Liver (tissue), 8 donors: ENCODE measurements at regions not wholly inside any gene's neighbourhood (a gene's known extent, or its start where the extent isn't known, plus 50 kb on each side); places are given as distances from the start of the nearest gene placed in this dataset.

Experiments used
- DNase-seq: peaks from one replicate; pipeline ENCODE4 v3.0.0-alpha.2; 2017; ENCODE audit warnings: low spot score
- H3K27ac ChIP-seq, 2 donors: one replicate each; pipeline ENCODE4 v1.7.0; 2013; ENCODE audit warnings: inconsistent platforms in 2 of 2, low read length in 2 of 2, control low read depth in 1 of 2, low read depth in 1 of 2, mild to moderate bottlenecking in 1 of 2
- H3K27me3 ChIP-seq, 4 donors: one replicate each; pipeline versions ENCODE4 v1.6.1 to v1.7.0; 2013; ENCODE audit warnings: low read length in 3 of 4, inconsistent platforms in 1 of 4, mild to moderate bottlenecking in 1 of 4, moderate library complexity in 1 of 4; ENCODE audit not compliant: control insufficient read depth in 4 of 4, insufficient read depth in 4 of 4
- H3K36me3 ChIP-seq, 4 donors: one replicate each; pipeline versions ENCODE4 v1.6.1 to v1.7.0; 2013; ENCODE audit warnings: low read length in 3 of 4, mild to moderate bottlenecking in 3 of 4, low read depth in 1 of 4, moderate library complexity in 1 of 4; ENCODE audit not compliant: control insufficient read depth in 4 of 4, insufficient read depth in 3 of 4
- H3K4me1 ChIP-seq, 4 donors: one replicate each; pipeline versions ENCODE4 v1.6.1 to v1.7.0; 2013; ENCODE audit warnings: low read length in 3 of 4, mild to moderate bottlenecking in 3 of 4, moderate library complexity in 1 of 4; ENCODE audit not compliant: control insufficient read depth in 4 of 4, insufficient read depth in 4 of 4
- H3K4me3 ChIP-seq, 3 donors: one replicate each; pipeline versions ENCODE4 v1.6.1 to v1.7.0; 2013; ENCODE audit warnings: low read length in 3 of 3, control low read depth in 1 of 3, low read depth in 1 of 3, mild to moderate bottlenecking in 1 of 3
- H3K9ac ChIP-seq, 2 donors: one replicate each; pipeline ENCODE4 v1.7.0; 2013; ENCODE audit warnings: low read length in 2 of 2, mild to moderate bottlenecking in 2 of 2, moderate library complexity in 2 of 2, control low read depth in 1 of 2, low read depth in 1 of 2
- H3K9me3 ChIP-seq, 4 donors: one replicate each; pipeline versions ENCODE4 v1.6.1 to v1.7.0; 2013; ENCODE audit warnings: low read length in 3 of 4; ENCODE audit not compliant: control insufficient read depth in 4 of 4
- ATF3 ChIP-seq: IDR thresholded peaks from 2 replicates; pipeline ENCODE4 v1.6.1; 2016; ENCODE audit warnings: antibody characterized with exemption
- CTCF ChIP-seq: fragments of 150-350 bp; IDR thresholded peaks from 2 replicates; pipeline ENCODE4 v1.5.1; 2017; ENCODE audit warnings: improper control_type of control experiment, low read depth, low read length; ENCODE audit not compliant: missing input control
- EGR1 ChIP-seq, 2 donors: IDR thresholded peaks; 2 replicates each; pipeline ENCODE4 v1.6.1; 2016 to 2018; ENCODE audit warnings: antibody characterized with exemption in 2 of 2, low read depth in 2 of 2
- FOXA2 ChIP-seq: IDR thresholded peaks from 2 replicates; pipeline ENCODE4 v1.6.1; 2016; ENCODE audit warnings: antibody characterized with exemption
- GABPA ChIP-seq, 2 donors: IDR thresholded peaks in 1 of 2; conservative IDR thresholded peaks in 1 of 2; 2 replicates each; pipeline ENCODE4 v1.6.1; 2016; ENCODE audit warnings: antibody characterized with exemption in 2 of 2, mild to moderate bottlenecking in 1 of 2, moderate library complexity in 1 of 2
- HNF4A ChIP-seq, 2 donors: conservative IDR thresholded peaks; 2 replicates each; pipeline ENCODE4 v1.6.1; 2016; ENCODE audit warnings: antibody characterized with exemption in 2 of 2, mild to moderate bottlenecking in 2 of 2
- HNF4G ChIP-seq: IDR thresholded peaks from 2 replicates; pipeline ENCODE4 v1.6.1; 2016; ENCODE audit warnings: antibody characterized with exemption
- JUND ChIP-seq, 2 donors: IDR thresholded peaks; 2 replicates each; pipeline ENCODE4 v1.6.1; 2016; ENCODE audit warnings: antibody characterized with exemption in 2 of 2
- MAX ChIP-seq: IDR thresholded peaks from 2 replicates; pipeline ENCODE4 v1.6.1; 2016; ENCODE audit warnings: antibody characterized with exemption
- NR2F2 ChIP-seq: IDR thresholded peaks from 2 replicates; pipeline ENCODE4 v1.6.1; 2016; ENCODE audit warnings: antibody characterized with exemption
- RAD21 ChIP-seq, 2 donors: IDR thresholded peaks; 2 replicates each; pipeline ENCODE4 v1.6.1; 2016; ENCODE audit warnings: antibody characterized with exemption in 2 of 2, mild to moderate bottlenecking in 2 of 2
- REST ChIP-seq: IDR thresholded peaks from 2 replicates; pipeline ENCODE4 v1.6.1; 2016; ENCODE audit warnings: antibody characterized with exemption, mild to moderate bottlenecking
- RXRA ChIP-seq, 2 donors: IDR thresholded peaks; 2 replicates each; pipeline ENCODE4 v1.6.1; 2017 to 2018; ENCODE audit warnings: antibody characterized with exemption in 2 of 2, mild to moderate bottlenecking in 1 of 2
- SP1 ChIP-seq: IDR thresholded peaks from 2 replicates; pipeline ENCODE4 v1.6.1; 2018; ENCODE audit warnings: antibody characterized with exemption, mild to moderate bottlenecking
- TAF1 ChIP-seq: conservative IDR thresholded peaks from 2 replicates; pipeline ENCODE4 v1.6.1; 2016; ENCODE audit warnings: antibody characterized with exemption, mild to moderate bottlenecking
- YY1 ChIP-seq: IDR thresholded peaks from 2 replicates; pipeline ENCODE4 v1.6.1; 2016; ENCODE audit warnings: antibody characterized with exemption, mild to moderate bottlenecking
- ZBTB33 ChIP-seq: IDR thresholded peaks from 2 replicates; pipeline ENCODE4 v1.6.1; 2016; ENCODE audit warnings: antibody characterized with exemption
- WGBS: extraction: QIAGEN DNeasy Blood & Tissue Kit; methylation state at CpG from one replicate; pipeline ENCODE4 v1.1.7; 2013; 5-methylcytosine and 5-hydroxymethylcytosine counted together
- donor health status: healthy.
- donor health status: healthy.
- donor health status: healthy.
- donor health status: healthy.
- donor health status: healthy.

- no peaks in the 10 kb centered on the region for H3K36me3 ChIP-seq
- WGBS: 63% methylated on average over 7 of the region's 7 CpGs
- H3K27ac ChIP-seq: no peak overlapping the region
These were observed 831.7 kb downstream of the MTRR start for GRCh38 chr5:8700671-8701070.

More at GRCh38 chr5:8700671-8701070, 831.7 kb downstream of the MTRR start:
- Histone ChIP-seq H3K4me1 (no peaks in the 10 kb centered on the region), H3K9ac (no peak overlapping the region), H3K4me3 (no peak overlapping the region), H3K9me3 (no peaks in the 10 kb centered on the region), H3K27me3 (no peaks in the 10 kb centered on the region)
- TF ChIP-seq HNF4A (conservative IDR thresholded peaks at IDR 0.05) (no peak), EGR1 (IDR thresholded peaks at IDR 0.05; ENCODE audit: low read depth in 2 of 2) (no peak), NR2F2 (no peak), REST (no peak), MAX (no peak), ZBTB33 (no peak), YY1 (no peak), SP1 (no peak), RXRA (IDR thresholded peaks at IDR 0.05) (no peak), TAF1 (no peak), ATF3 (no peak), CTCF (no peak), RAD21 (IDR thresholded peaks at IDR 0.05) (no peak), JUND (IDR thresholded peaks at IDR 0.05) (no peak), HNF4G (no peak), FOXA2 (no peak), GABPA (IDR thresholded peaks at IDR 0.05 in 1 of 2, conservative IDR thresholded peaks at IDR 0.05 in 1 of 2) (no peak)
- DNase-seq: no peak
